GM12878 (cell line): ENCODE measurements at regions not wholly inside any gene's neighbourhood (a gene's known extent, or its start where the extent isn't known, plus 50 kb on each side); places are given as distances from the start of the nearest gene placed in this dataset.
A peak's percentile ranks its signal among the peaks of the same experiment; 100 is the strongest.
"Not testable (repeated sequence)": the region's sequence is repeated elsewhere in the genome, so short reads cannot be mapped to it uniquely, and the experiment has no call there.

Experiments used
- ATAC-seq: fragments of 200-7000 bp; cut with Tn5 transposase; 3 replicates; pipeline ENCODE4 v1.9.1; 2020; ENCODE audit warnings: mild to moderate bottlenecking, moderate library complexity
- BruUV-seq: library from RNA; stranded (reverse); fragments of 400-500 nt; replicated peaks from 2 replicates; lab custom pipeline; 2021; lab: Mats Ljungman, UMichigan
- CTCF ChIA-PET: fragments of 300-600 bp; sonication (Branson Sonifier 250); formaldehyde crosslinking; extraction: SDS; loops from one replicate; lab custom pipeline; 2021; ENCODE audit warnings: inconsistent platforms; lab: Yijun Ruan, JAX
- POLR2A ChIA-PET: fragments of 350-600 bp; formaldehyde crosslinking; extraction: SDS; loops from one replicate; lab custom pipeline; 2021; ENCODE audit warnings: inconsistent platforms; lab: Charles Lee
- RAD21 ChIA-PET: fragments of 300-600 bp; sonication (Branson Sonifier 250); formaldehyde crosslinking; loops from one replicate; lab custom pipeline; 2023; ENCODE audit warnings: antibody characterized with exemption; ENCODE audit not compliant: unreplicated experiment; lab: Charles Lee
- SMC1A ChIA-PET: fragments of 300-600 bp; sonication (Branson Sonifier 250); formaldehyde crosslinking; loops from one replicate; lab custom pipeline; 2023; ENCODE audit not compliant: unreplicated experiment, uncharacterized antibody; lab: Charles Lee
- DNase-seq: peaks from one replicate; pipeline ENCODE4 v3.0.0-alpha.2; 2011; ENCODE audit warnings: low read depth, low spot score
- FAIRE-seq: peaks from 3 replicates; lab custom pipeline; 2011; peaks lifted over from hg19 to GRCh38; lab: Jason Lieb, UNC
- H2AFZ ChIP-seq: 2 replicates; pipeline ENCODE4 v1.6.0; 2011; ENCODE audit warnings: low read depth, low read length, control low read depth; ENCODE audit not compliant: control insufficient read depth
- H3K27ac ChIP-seq: 2 replicates; pipeline ENCODE4 v1.5.1; 2011; ENCODE audit warnings: control low read depth; ENCODE audit not compliant: control insufficient read depth, insufficient read depth
- H3K27me3 ChIP-seq, 2 experiments: replicated peaks in 1 of 2; 2 replicates each; pipeline versions ENCODE4 v1.6.0 to v1.6.1; 2011; ENCODE audit warnings: low read length in 1 of 2; ENCODE audit not compliant: control insufficient read depth in 2 of 2, insufficient read depth in 2 of 2
- H3K36me3 ChIP-seq, 2 experiments: 2 replicates each; pipeline ENCODE4 v1.5.1; 2011; ENCODE audit warnings: low read length in 1 of 2; ENCODE audit not compliant: control insufficient read depth in 2 of 2, insufficient read depth in 2 of 2
- H3K4me1 ChIP-seq: 2 replicates; pipeline ENCODE4 v1.6.1; 2011; ENCODE audit warnings: mild to moderate bottlenecking, low read length, moderate library complexity, mixed read lengths; ENCODE audit not compliant: control insufficient read depth, insufficient read depth
- H3K4me2 ChIP-seq: 2 replicates; pipeline ENCODE4 v1.6.0; 2011; ENCODE audit warnings: control low read depth; ENCODE audit not compliant: control insufficient read depth, insufficient read depth
- H3K4me3 ChIP-seq: fragments of 200-600 bp; sonication (generic); 2 replicates; pipeline ENCODE4 v1.5.1; 2016
- H3K79me2 ChIP-seq: 2 replicates; pipeline ENCODE4 v1.6.0; 2011; ENCODE audit warnings: low read length; ENCODE audit not compliant: control insufficient read depth, insufficient read depth
- H3K9ac ChIP-seq: 2 replicates; pipeline ENCODE4 v1.8.0; 2011; ENCODE audit warnings: low read length, control low read depth, mixed read lengths; ENCODE audit not compliant: control insufficient read depth, insufficient read depth
- H3K9me3 ChIP-seq: replicated peaks from 3 replicates; pipeline ENCODE4 v1.5.1; 2011; ENCODE audit warnings: mild to moderate bottlenecking, low read length; ENCODE audit not compliant: control insufficient read depth, insufficient read depth
- H4K20me1 ChIP-seq: 2 replicates; pipeline ENCODE4 v1.6.0; 2011; ENCODE audit not compliant: control insufficient read depth, insufficient read depth
- RAD21 ChIP-seq: IDR thresholded peaks from 2 replicates; pipeline ENCODE4 v1.6.1; 2011; ENCODE audit warnings: mild to moderate bottlenecking, low read depth, low read length, moderate library complexity; ENCODE audit not compliant: insufficient read depth
- SMC3 ChIP-seq: IDR thresholded peaks from 2 replicates; pipeline ENCODE4 v1.6.1; 2011; ENCODE audit warnings: low read length, improper control_type of control experiment, borderline replicate concordance
- WGBS: methylation state at CpG from one replicate; pipeline ENCODE4 v1.1.6; 2016; ENCODE audit warnings: low lambda C conversion rate; ENCODE audit not compliant: insufficient replicate concordance, insufficient coverage; ENCODE audit errors: missing lambda C conversion rate; 5-methylcytosine and 5-hydroxymethylcytosine counted together
- in situ Hi-C: fragments of 300-500 bp; cut with MboI; formaldehyde crosslinking; loops from 9 replicates; pipeline ENCODE4 v1.14.3; 2018; ENCODE audit warnings: mixed read lengths
- intact Hi-C: fragments of 100-400 bp; cut with micrococcal nuclease; formaldehyde crosslinking; loops from one replicate; pipeline ENCODE4 v1.14.2; 2022; ENCODE audit not compliant: unreplicated experiment
- TF ChIP-seq, protein P1 (sequence below), 3 experiments: IDR thresholded peaks in 2 of 3; conservative IDR thresholded peaks in 1 of 3; 2 replicates each; pipeline ENCODE4 v1.5.1; 2011; ENCODE audit warnings: low read depth in 3 of 3, low read length in 3 of 3, mild to moderate bottlenecking in 3 of 3, control low read depth in 2 of 3, moderate library complexity in 2 of 3, inconsistent platforms in 1 of 3, mixed read lengths in 1 of 3; ENCODE audit not compliant: control insufficient read depth in 2 of 3, insufficient read depth in 1 of 3; ENCODE audit errors: extremely low read depth in 1 of 3

GRCh38 chr16:88193706-88194396 is 188.9 kb upstream of the ZNF469 start:
- H3K9ac ChIP-seq, H3K27me3 ChIP-seq, RAD21 ChIA-PET, BruUV-seq, H2AFZ ChIP-seq, H3K36me3 ChIP-seq, DNase-seq, H3K27ac ChIP-seq, POLR2A ChIA-PET, H3K9me3 ChIP-seq, H4K20me1 ChIP-seq, in situ Hi-C loops, H3K4me1 ChIP-seq, H3K4me3 ChIP-seq, SMC1A ChIA-PET, H3K79me2 ChIP-seq, H3K4me2 ChIP-seq, intact Hi-C loops: not testable (repeated sequence)
- CTCF ChIA-PET = interaction anchor here (1.5 kb wide), 1 partner anchor 244 kb away, joined by 4 read pairs; no protein-coding TSS in a partner anchor
- peak; percentile 51; the same call in 1 of the 2 replicates for TF ChIP-seq SMC3
- peak; percentile 51 for TF ChIP-seq RAD21
- TF ChIP-seq, protein P1, sequence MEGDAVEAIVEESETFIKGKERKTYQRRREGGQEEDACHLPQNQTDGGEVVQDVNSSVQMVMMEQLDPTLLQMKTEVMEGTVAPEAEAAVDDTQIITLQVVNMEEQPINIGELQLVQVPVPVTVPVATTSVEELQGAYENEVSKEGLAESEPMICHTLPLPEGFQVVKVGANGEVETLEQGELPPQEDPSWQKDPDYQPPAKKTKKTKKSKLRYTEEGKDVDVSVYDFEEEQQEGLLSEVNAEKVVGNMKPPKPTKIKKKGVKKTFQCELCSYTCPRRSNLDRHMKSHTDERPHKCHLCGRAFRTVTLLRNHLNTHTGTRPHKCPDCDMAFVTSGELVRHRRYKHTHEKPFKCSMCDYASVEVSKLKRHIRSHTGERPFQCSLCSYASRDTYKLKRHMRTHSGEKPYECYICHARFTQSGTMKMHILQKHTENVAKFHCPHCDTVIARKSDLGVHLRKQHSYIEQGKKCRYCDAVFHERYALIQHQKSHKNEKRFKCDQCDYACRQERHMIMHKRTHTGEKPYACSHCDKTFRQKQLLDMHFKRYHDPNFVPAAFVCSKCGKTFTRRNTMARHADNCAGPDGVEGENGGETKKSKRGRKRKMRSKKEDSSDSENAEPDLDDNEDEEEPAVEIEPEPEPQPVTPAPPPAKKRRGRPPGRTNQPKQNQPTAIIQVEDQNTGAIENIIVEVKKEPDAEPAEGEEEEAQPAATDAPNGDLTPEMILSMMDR (IDR thresholded peaks at IDR 0.05 in 2 of 3, conservative IDR thresholded peaks at IDR 0.05 in 1 of 3; ENCODE audit: control insufficient read depth in 2 of 3, extremely low read depth in 1 of 3, insufficient read depth in 1 of 3, low read depth in 3 of 3, low read length in 3 of 3) = peak; percentile 23 to 50 (median 42); a peak in 4 of 6 replicates
- peak; percentile 94 for ATAC-seq
- peak; percentile 83 for FAIRE-seq
- WGBS = 6% methylated on average over 14 of the region's 15 CpGs
